Smooth muscle cell (in vitro differentiated cells): ENCODE measurements at regions not wholly inside any gene's neighbourhood (a gene's known extent, or its start where the extent isn't known, plus 50 kb on each side); places are given as distances from the start of the nearest gene placed in this dataset.

Experiments used
- DNase-seq: peaks from one replicate; lab custom pipeline; 2025; ENCODE audit not compliant: unreplicated experiment; lab: John Stamatoyannopoulos, UW
- H2AFZ ChIP-seq: fragments of 200-600 bp; sonication (generic); 2 replicates; pipeline ENCODE4 v1.6.0; 2016; ENCODE audit warnings: antibody characterized with exemption, low read depth, mild to moderate bottlenecking
- H3F3A ChIP-seq: fragments of 200-600 bp; sonication (generic); 2 replicates; pipeline ENCODE4 v1.6.0; 2017; ENCODE audit warnings: antibody characterized with exemption, low read depth
- H3K27ac ChIP-seq: fragments of 200-600 bp; sonication (generic); 2 replicates; pipeline ENCODE4 v1.5.1; 2016; ENCODE audit warnings: low read depth, mild to moderate bottlenecking
- H3K27me3 ChIP-seq: fragments of 200-600 bp; sonication (generic); 2 replicates; pipeline ENCODE4 v1.6.1; 2016; ENCODE audit warnings: low read depth, mild to moderate bottlenecking
- H3K36me3 ChIP-seq: fragments of 200-600 bp; sonication (generic); 2 replicates; pipeline ENCODE4 v1.5.1; 2016; ENCODE audit warnings: low read depth
- H3K4me1 ChIP-seq: fragments of 200-600 bp; sonication (generic); 2 replicates; pipeline ENCODE4 v1.5.1; 2016; ENCODE audit warnings: low read depth
- H3K4me2 ChIP-seq: fragments of 200-600 bp; sonication (generic); 2 replicates; pipeline ENCODE4 v1.6.0; 2016; ENCODE audit warnings: mild to moderate bottlenecking
- H3K4me3 ChIP-seq: fragments of 200-600 bp; sonication (generic); 2 replicates; pipeline ENCODE4 v1.5.1; 2016; ENCODE audit warnings: mild to moderate bottlenecking
- H3K79me2 ChIP-seq: fragments of 200-600 bp; sonication (generic); 2 replicates; pipeline ENCODE4 v1.6.0; 2016; ENCODE audit warnings: low read depth, mild to moderate bottlenecking
- H3K9ac ChIP-seq: fragments of 200-600 bp; sonication (generic); 2 replicates; pipeline ENCODE4 v1.6.0; 2016; ENCODE audit warnings: low read depth
- H3K9me3 ChIP-seq: fragments of 200-600 bp; sonication (generic); replicated peaks from 2 replicates; pipeline ENCODE4 v1.5.1; 2016; ENCODE audit warnings: low read depth
- H4K20me1 ChIP-seq: fragments of 200-600 bp; sonication (generic); 2 replicates; pipeline ENCODE4 v1.6.0; 2016; ENCODE audit warnings: low read depth
- CTCF ChIP-seq: fragments of 200-600 bp; sonication (generic); IDR thresholded peaks from 2 replicates; pipeline ENCODE4 v1.5.1; 2017; ENCODE audit warnings: borderline replicate concordance, mild to moderate bottlenecking, antibody characterized with exemption; ENCODE audit not compliant: insufficient read depth, poor library complexity, severe bottlenecking
- WGBS: methylation state at CpG from one replicate; pipeline ENCODE4 v1.1.7; 2016; ENCODE audit warnings: low lambda C conversion rate; 5-methylcytosine and 5-hydroxymethylcytosine counted together

- no peak for DNase-seq
- no peak overlapping the region for H3K4me2 ChIP-seq
- H3K4me3 ChIP-seq = no peak overlapping the region
- no peak overlapping the region for H3K27ac ChIP-seq
- peaks cover 6% of the 10 kb centered on the region for H3F3A ChIP-seq
- no peaks in the 10 kb centered on the region for H3K79me2 ChIP-seq
- 81% methylated on average over 20 of the region's 20 CpGs for WGBS
- TF ChIP-seq CTCF = no peak
- H2AFZ ChIP-seq = no peak overlapping the region
- no peaks in the 10 kb centered on the region for H4K20me1 ChIP-seq
- H3K9me3 ChIP-seq = no peaks in the 10 kb centered on the region
- H3K36me3 ChIP-seq = no peaks in the 10 kb centered on the region
- no peak overlapping the region for H3K9ac ChIP-seq
- H3K27me3 ChIP-seq = no peaks in the 10 kb centered on the region
- peaks cover 11% of the 10 kb centered on the region for H3K4me1 ChIP-seq
Observed at GRCh38 chr2:43057742-43058725, 168.4 kb downstream of the ZFP36L2 start.

GRCh38 chr2:43057026-43057741 lies 169.2 kb downstream of the ZFP36L2 start:
- TF ChIP-seq CTCF = no peak
- WGBS = 89% methylated on average over 16 of the region's 16 CpGs

GRCh38 chr2:43055985-43056384 lies 170.4 kb downstream of the ZFP36L2 start:
- no peaks in the 10 kb centered on the region for H4K20me1 ChIP-seq
- DNase-seq = no peak
- no peaks in the 10 kb centered on the region for H3K27me3 ChIP-seq
- no peak overlapping the region for H3K4me3 ChIP-seq
- H3F3A ChIP-seq = peaks cover 6% of the 10 kb centered on the region
- no peak overlapping the region for H3K4me2 ChIP-seq
- H3K4me1 ChIP-seq = peaks cover 11% of the 10 kb centered on the region
- H3K9me3 ChIP-seq = no peaks in the 10 kb centered on the region
- H3K9ac ChIP-seq = no peak overlapping the region
- no peak overlapping the region for H2AFZ ChIP-seq
- no peak for TF ChIP-seq CTCF
- H3K36me3 ChIP-seq = no peaks in the 10 kb centered on the region
- WGBS = 67% methylated on average over 3 of the region's 3 CpGs
- H3K79me2 ChIP-seq = no peaks in the 10 kb centered on the region
- no peak overlapping the region for H3K27ac ChIP-seq

More at GRCh38 chr2:43057026-43057741, 169.2 kb downstream of the ZFP36L2 start:
- H3K4me2 ChIP-seq = no peak overlapping the region
- no peak overlapping the region for H3K27ac ChIP-seq
- H4K20me1 ChIP-seq = no peaks in the 10 kb centered on the region
- H2AFZ ChIP-seq = no peak overlapping the region
- peaks cover 11% of the 10 kb centered on the region for H3K4me1 ChIP-seq
- no peak overlapping the region for H3K9ac ChIP-seq
- no peaks in the 10 kb centered on the region for H3K27me3 ChIP-seq
- no peak overlapping the region for H3K4me3 ChIP-seq
- H3K9me3 ChIP-seq = no peaks in the 10 kb centered on the region
- no peaks in the 10 kb centered on the region for H3K36me3 ChIP-seq
- no peaks in the 10 kb centered on the region for H3K79me2 ChIP-seq
- peaks cover 6% of the 10 kb centered on the region for H3F3A ChIP-seq
- no peak for DNase-seq
